GM04503 (cell line): ENCODE measurements at regions not wholly inside any gene's neighbourhood (a gene's known extent, or its start where the extent isn't known, plus 50 kb on each side); places are given as distances from the start of the nearest gene placed in this dataset.
"Not testable (repeated sequence)": the region's sequence is repeated elsewhere in the genome, so short reads cannot be mapped to it uniquely, and the experiment has no call there.

Experiments used
- DNase-seq: peaks from one replicate; pipeline ENCODE4 v3.0.0-alpha.2; 2012; ENCODE audit warnings: low read depth

GRCh38 chr6:81624453-81624852 lies 128.0 kb downstream of the TENT5A start:
- no peak for DNase-seq

DNA sequence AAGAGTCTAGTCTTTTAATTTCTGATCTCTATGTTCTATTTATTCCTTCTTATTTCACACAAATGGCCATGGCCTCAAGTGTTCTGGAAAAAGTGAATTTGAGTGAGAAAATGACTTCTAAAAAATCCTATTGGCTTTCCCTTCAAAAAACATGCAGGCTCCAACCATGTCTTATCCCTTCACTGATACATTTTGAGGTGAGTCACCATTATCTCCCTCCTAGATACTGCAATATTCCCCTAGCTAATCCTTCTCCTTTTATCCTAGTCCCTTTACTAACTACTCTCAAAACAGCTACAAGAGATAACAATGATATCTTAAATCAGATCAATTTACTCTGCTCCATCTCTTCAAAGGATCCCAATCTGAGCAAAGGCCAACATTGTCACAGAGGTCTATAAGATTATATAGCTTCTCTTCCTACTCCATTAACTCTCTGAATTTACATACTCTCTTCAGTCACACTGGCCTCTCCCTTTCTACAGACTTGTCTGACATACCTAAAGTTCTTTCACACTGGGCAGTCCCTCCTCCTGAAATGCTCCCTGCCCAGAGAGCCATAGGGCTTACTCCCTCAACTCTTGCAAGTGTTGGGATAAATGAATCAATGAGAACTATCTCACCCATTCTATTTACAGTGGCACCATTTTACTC lies 129.2 kb downstream of the TENT5A start:
- DNase-seq: no peak

DNA sequence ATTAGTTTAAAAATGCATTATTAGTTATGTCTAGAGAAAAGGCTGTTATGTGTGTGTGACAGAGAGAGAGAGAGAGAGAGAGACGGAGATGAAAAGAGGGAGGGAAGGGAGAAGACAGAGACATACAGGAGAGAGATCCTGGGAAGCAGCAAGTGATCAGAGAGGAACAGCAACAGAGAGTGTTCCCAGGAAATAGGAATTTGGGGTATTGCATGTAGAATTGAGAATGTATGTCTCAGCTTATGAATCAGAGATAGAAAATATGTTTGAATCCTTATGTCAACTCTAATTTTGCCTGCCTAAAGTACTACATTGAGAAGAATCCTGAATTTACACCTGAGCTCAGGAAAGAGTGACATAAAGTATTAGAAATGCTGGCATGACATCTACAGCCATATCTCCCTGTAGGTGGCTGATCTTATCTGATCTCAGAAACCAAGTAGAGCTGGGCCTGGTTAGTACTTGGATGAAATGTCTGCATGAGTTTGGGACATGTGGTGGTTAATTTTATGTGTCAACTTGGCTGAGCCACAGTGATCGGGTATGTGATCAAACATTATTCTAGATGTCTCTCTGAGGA lies 130.6 kb downstream of the TENT5A start:
- no peak for DNase-seq

- no peak for DNase-seq
Measured at GRCh38 chr6:81614292-81614691, 138.2 kb downstream of the TENT5A start.

- peak; percentile 51 for DNase-seq
Measured at GRCh38 chr6:81613606-81614005, 138.9 kb downstream of the TENT5A start.

DNA sequence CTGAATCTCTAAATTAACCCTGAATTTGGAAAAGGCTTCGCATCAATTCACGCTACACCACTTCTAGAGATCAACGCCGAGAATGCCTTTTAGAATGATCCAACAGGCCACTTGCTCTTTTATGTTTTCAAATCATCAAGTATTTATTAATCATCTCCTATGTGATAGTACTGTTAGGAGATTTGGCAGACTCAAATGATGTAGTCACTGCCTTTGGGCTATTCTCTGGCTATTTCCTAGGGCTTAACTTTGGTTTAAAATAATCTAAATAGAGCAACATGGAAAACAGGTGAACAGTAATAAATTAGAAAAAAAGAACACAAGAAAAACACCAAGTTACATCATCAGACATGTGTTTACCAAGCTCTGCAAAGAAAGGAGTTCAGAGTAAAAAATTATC lies 140.3 kb downstream of the TENT5A start:
- no peak for DNase-seq

DNA sequence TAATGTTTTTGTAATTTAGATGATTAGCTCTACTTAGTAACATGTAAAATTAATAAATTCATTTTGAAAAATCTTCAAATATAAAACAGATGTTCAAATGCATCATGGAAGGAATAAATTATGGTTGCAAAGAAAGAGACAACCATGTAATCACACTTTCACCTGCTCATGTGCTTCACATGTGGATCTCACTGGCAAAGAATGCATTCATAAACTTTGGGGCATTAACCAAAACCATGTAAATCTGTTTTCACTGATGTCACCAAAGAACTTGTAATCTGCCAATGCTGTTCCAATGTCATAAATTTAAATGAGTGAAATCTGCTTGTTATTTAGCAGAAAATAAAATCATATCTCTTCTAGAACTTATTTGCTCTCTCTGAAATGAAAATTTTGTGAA lies 142.7 kb downstream of the TENT5A start:
- no peak for DNase-seq

GRCh38 chr6:81608776-81609175 lies 143.7 kb downstream of the TENT5A start:
- DNase-seq: no peak

DNA sequence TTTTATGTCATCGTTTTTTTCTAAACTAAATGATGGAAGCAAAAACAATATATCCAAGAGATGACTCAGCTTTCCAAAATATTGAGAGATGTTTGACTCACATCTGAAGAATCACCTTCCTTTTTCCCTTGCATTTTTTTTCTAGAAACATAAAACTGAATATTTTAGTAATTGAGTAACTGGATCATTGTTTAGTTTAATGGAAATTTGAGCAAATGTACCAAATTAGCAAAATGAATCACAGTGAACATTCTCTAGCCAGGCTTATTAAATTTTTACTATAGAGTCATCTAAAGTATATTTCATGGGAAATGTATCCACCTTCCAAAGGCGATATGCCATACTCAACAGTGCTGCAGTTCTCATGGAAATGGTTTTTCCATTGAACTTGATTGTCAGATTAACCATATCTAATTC lies 145.5 kb downstream of the TENT5A start:
- DNase-seq: peak; percentile 70

DNA sequence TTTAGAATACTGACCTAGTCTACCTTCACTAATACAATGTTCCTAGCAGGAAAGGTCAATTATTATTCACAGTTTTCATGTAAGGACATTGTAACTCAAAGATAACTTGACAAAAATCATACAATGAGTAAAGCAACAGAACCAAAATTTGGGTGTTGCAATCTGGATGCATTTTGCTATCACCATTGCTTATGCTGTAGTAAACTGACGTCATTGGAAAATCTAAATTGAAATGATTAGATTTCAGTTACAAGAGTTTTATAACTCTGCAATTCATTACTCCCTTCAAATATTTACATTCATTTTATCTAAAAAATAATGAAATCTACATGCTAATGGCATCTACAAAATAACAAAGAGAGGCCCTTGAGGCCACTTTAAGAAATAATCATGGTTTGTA lies 147.0 kb downstream of the TENT5A start:
- no peak for DNase-seq

GRCh38 chr6:81601918-81602317 lies 150.6 kb downstream of the TENT5A start:
- no peak for DNase-seq

- DNase-seq: not testable (repeated sequence)
Measured at GRCh38 chr6:81600488-81600887, 152.0 kb downstream of the TENT5A start.

- DNase-seq: no peak
Measured at GRCh38 chr6:81594501-81594900, 158.0 kb downstream of the TENT5A start.

DNA sequence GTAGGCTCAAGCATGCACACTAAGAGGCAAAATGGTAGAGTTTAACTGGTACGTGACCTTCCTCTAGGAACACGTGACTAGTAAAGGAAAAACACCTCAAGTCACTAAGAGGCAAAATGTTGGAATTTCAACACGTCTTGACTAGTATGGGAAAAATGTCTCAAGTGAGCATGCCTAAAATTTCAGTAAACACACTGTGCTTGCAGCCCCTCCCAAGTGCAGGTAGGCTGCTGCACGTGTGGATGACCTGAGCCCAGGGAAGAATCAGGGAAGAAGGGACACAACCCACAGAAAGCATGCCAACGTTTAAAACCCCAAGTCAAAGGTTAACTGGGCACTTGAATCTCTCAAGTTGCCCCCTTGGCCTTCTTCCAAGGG lies 162.2 kb downstream of the TENT5A start:
- DNase-seq: no peak

- no peak for DNase-seq
Measured at GRCh38 chr6:81589465-81590313, 162.8 kb downstream of the TENT5A start.

- DNase-seq: not testable (repeated sequence)
Measured at GRCh38 chr6:81585686-81586085, 166.8 kb downstream of the TENT5A start.

DNA sequence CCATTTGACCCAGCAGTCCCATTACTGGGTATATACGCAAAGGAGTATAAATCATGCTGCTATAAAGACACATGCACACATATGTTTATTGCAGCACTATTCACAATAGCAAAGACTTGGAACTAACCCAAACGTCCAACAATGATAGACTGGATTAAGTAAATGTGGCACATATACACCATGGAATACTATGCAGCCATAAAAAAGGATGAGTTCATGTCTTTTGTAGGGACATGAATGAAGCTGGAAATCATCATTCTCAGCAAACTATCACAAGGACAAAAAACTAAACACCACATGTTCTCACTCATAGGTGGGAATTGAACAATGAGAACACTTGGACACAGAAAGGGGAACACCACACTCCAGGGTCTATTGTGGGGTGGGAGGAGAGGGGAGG lies 168.3 kb downstream of the TENT5A start:
- DNase-seq: not testable (repeated sequence)

DNA sequence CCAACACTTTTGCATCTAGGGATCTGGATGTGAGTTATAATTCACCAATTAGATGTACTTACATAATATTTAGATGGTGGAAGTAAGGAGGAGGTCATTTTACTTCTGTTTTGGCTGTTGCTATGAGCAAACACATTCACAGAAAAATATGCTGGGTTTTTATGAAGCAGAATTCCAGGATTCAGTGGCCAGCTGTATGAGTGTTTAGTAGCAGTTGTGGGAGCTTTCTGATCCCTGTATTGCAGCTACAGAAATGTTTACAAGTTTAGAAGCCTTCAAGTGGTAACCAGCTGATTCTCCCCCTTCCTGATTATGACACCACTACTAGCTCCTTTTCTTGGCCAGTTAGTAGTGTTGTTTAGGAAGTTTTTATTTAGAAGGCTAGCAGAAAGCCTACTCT lies 177.0 kb downstream of the TENT5A start:
- DNase-seq: peak; percentile 69

GRCh38 chr6:81572020-81572419 lies 180.5 kb downstream of the TENT5A start:
- DNase-seq: no peak

GRCh38 chr6:81570681-81571080 lies 181.8 kb downstream of the TENT5A start:
- no peak for DNase-seq

DNA sequence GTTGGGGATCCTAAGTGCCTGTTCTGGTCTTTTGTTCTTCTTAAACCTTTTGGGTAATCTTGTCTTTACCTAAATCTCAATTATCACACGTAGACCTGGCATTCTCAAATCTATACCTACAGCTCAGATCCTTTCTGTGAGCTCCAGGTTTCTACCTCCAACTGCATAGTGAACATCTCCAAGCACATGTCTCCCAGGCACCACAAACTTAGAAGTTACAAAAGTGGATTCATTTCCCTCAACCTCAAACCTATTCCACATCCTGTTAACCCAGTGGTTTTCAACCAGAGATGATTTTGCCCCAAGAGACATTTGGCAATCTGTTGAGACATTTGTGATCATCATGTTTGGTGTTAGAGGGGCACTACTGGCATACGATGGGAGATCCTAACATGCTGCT lies 183.5 kb downstream of the TENT5A start:
- no peak for DNase-seq

DNA sequence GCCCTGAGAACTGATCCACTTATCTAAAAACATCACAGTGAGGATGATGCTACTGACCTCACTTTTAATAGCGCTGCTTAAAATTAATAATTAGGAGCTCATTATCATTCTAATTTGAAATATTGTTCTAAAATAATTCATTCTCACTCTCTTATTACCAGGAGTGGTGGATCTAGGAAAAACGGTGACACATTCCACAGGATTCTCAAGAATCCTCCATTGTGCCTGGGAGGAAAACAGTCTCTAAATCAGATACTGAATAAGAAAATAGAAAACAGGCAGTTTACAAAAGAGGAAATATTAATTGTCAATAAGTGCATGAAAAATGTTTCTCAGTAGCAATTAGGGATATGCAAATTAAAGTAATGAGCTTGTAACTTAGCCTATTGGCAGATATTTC lies 187.4 kb downstream of the TENT5A start:
- no peak for DNase-seq

GRCh38 chr6:81564470-81565068 lies 187.9 kb downstream of the TENT5A start:
- DNase-seq: no peak
